Gastroesophageal sphincter (tissue), 4 donors: ENCODE measurements at regions not wholly inside any gene's neighbourhood (a gene's known extent, or its start where the extent isn't known, plus 50 kb on each side); places are given as distances from the start of the nearest gene placed in this dataset.

ENCODE experiments used
- ATAC-seq: fragments of 150-250 bp; one replicate; pipeline ENCODE4 v1.9.1; 2016; ENCODE audit warnings: mild to moderate bottlenecking, moderate library complexity
- H3K27ac ChIP-seq, 4 donors: fragments of 200-600 bp; sonication (generic) in 3 of 4; 1 replicate in 3 of 4; 2 replicates in 1 of 4; pipeline ENCODE4 v1.5.1; 2016 to 2019
- H3K27me3 ChIP-seq: fragments of 200-600 bp; sonication (generic); one replicate; pipeline ENCODE4 v1.5.1; 2019
- H3K36me3 ChIP-seq, 2 donors: fragments of 200-600 bp; sonication (generic); one replicate each; pipeline ENCODE4 v1.5.1; 2019; ENCODE audit warnings: control low read depth in 1 of 2
- H3K4me1 ChIP-seq, 3 donors: fragments of 200-600 bp; sonication (generic); 1 replicate in 2 of 3; 2 replicates in 1 of 3; pipeline ENCODE4 v1.5.1; 2016 to 2019; ENCODE audit warnings: control low read depth in 2 of 3
- H3K4me3 ChIP-seq, 2 donors: fragments of 200-600 bp; sonication (generic); one replicate each; pipeline ENCODE4 v1.5.1; 2019; ENCODE audit warnings: mild to moderate bottlenecking in 1 of 2, moderate library complexity in 1 of 2
- H3K9me3 ChIP-seq, 3 donors: fragments of 200-600 bp; sonication (generic); one replicate each; pipeline ENCODE4 v1.5.1; 2017 to 2019; ENCODE audit warnings: control low read depth in 2 of 3
- CTCF ChIP-seq, 4 experiments: fragments of 200-600 bp in 2 of 4; fragments of 450-650 bp in 2 of 4; sonication (generic) in 1 of 4; IDR thresholded peaks; one replicate each; pipeline ENCODE4 v1.5.1; 2017 to 2019; ENCODE audit warnings: antibody characterized with exemption in 4 of 4, mild to moderate bottlenecking in 2 of 4, moderate library complexity in 2 of 4
- EP300 ChIP-seq: sonication (generic); formaldehyde crosslinking; IDR thresholded peaks from one replicate; pipeline ENCODE4 v1.6.1; 2017; ENCODE audit warnings: antibody characterized with exemption, mild to moderate bottlenecking
- POLR2A ChIP-seq, 2 donors: fragments of 450-650 bp; IDR thresholded peaks; one replicate each; pipeline ENCODE4 v1.6.1; 2017; ENCODE audit warnings: antibody characterized with exemption in 2 of 2, mild to moderate bottlenecking in 2 of 2, moderate library complexity in 1 of 2
- POLR2AphosphoS5 ChIP-seq: sonication (generic); formaldehyde crosslinking; IDR thresholded peaks from one replicate; pipeline ENCODE4 v1.6.1; 2017; ENCODE audit warnings: antibody characterized with exemption
- WGBS, 2 donors: methylation state at CpG; one replicate each; pipeline ENCODE4 v1.1.5; 2018; ENCODE audit warnings: low coverage in 1 of 2; 5-methylcytosine and 5-hydroxymethylcytosine counted together

DNA sequence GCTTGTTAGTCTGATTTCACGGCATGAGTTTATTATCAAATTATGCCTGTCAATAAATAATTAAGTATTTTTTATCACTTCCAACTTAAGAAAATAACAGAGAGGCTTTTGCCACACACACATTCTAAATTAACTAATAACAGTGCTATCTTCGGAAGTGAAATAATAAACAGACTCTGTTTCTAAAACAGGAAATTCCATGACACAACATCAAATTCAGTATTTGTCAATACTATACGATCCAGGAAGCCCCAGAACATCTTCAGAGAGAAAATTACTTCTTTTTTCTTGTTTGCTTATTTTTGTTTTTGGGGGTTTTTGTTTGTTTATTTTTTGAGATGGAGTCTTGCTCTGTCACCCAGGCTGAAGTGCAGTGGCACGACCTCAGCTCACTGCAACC lies 150.7 kb upstream of the PRDM1 start:
- no peaks in the 10 kb centered on the region for H3K4me1 ChIP-seq
- no peaks in the 10 kb centered on the region for H3K27me3 ChIP-seq
- ATAC-seq: no peak
- H3K36me3 ChIP-seq: no peaks in the 10 kb centered on the region
- H3K27ac ChIP-seq: no peak overlapping the region
- no peaks in the 10 kb centered on the region for H3K9me3 ChIP-seq
- TF ChIP-seq POLR2A (IDR thresholded peaks at IDR 0.05): no peak
- 75 to 76% methylated on average over 3 to 4 of the region's 4 CpGs for WGBS, 2 donors
- H3K4me3 ChIP-seq: no peak overlapping the region

DNA sequence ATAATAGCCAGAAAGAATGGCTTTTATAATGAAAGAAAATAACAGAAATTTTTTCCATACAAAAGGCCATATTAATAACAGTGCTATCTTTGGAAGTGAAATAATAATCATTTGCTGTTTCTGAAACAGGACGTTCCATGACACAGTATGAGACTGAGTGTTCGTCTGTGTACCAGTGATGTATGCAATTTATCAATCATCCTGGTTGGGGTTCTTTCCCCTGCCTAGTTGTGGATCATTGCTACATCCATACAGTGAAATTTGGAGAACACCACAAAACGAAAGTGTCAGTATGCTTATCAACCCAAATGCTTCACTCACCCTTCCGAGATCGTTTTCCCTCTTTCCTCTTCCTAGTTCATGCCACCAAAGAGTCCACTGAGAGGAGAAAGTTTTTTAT lies 151.4 kb upstream of the PRDM1 start:
- Histone ChIP-seq H3K27me3 (no peaks in the 10 kb centered on the region), H3K36me3 (no peaks in the 10 kb centered on the region), H3K4me1 (no peaks in the 10 kb centered on the region), H3K9me3 (no peaks in the 10 kb centered on the region), H3K4me3 (no peak overlapping the region), H3K27ac (no peak overlapping the region)
- TF ChIP-seq EP300 (no peak), POLR2AphosphoS5 (no peak), CTCF (IDR thresholded peaks at IDR 0.05) (no peak), POLR2A (IDR thresholded peaks at IDR 0.05) (no peak)
- 79 to 84% methylated on average over 3 to 5 of the region's 5 CpGs for WGBS, 2 donors
- ATAC-seq: no peak

- H3K4me3 ChIP-seq: no peak overlapping the region
- 80 to 88% methylated on average over 2 of the region's 2 CpGs for WGBS, 2 donors
- no peak for ATAC-seq
Measured at GRCh38 chr6:105932440-105932839, 153.7 kb upstream of the PRDM1 start.

DNA sequence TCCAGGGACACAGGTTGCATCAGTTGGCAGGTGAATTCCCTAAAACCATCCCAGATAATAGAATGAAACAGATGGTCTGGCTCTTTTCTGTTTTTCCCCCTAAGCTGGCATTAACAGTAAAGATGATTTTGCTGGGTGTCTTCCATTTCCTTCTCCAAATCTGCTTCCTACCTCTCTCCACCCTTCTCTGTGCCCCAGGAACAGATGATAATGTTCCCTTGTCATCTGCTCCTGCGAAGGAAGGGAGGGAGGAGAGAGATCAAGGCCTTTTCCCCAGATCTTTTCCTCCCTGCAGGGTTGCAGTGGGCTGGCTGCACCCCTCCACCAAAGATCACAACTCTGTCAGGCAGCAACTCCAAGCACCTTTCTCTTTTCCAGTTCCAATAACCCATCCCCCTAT lies 156.5 kb upstream of the PRDM1 start:
- Histone ChIP-seq H3K4me3 (no peak overlapping the region), H3K27ac (no peak overlapping the region), H3K4me1 (no peaks in the 10 kb centered on the region), H3K27me3 (no peaks in the 10 kb centered on the region), H3K9me3 (no peaks in the 10 kb centered on the region), H3K36me3 (no peaks in the 10 kb centered on the region)
- 71% methylated on average over 1 of the region's 1 CpG; no CpG with 5 or more reads in 1 of the 2 donors for WGBS, 2 donors
- no peak for ATAC-seq
- TF ChIP-seq EP300 (no peak), POLR2A (IDR thresholded peaks at IDR 0.05) (no peak), CTCF (IDR thresholded peaks at IDR 0.05) (no peak), POLR2AphosphoS5 (no peak)

More at GRCh38 chr6:105932440-105932839, 153.7 kb upstream of the PRDM1 start:
- Histone ChIP-seq H3K36me3 (no peaks in the 10 kb centered on the region), H3K27ac (no peak overlapping the region), H3K4me1 (no peaks in the 10 kb centered on the region), H3K9me3 (no peaks in the 10 kb centered on the region), H3K27me3 (no peaks in the 10 kb centered on the region)
- TF ChIP-seq POLR2A (IDR thresholded peaks at IDR 0.05) (no peak), EP300 (no peak), POLR2AphosphoS5 (no peak), CTCF (IDR thresholded peaks at IDR 0.05) (no peak)

GRCh38 chr6:105926318-105926717 lies 159.8 kb upstream of the PRDM1 start:
- TF ChIP-seq POLR2A (IDR thresholded peaks at IDR 0.05) (no peak), POLR2AphosphoS5 (no peak), CTCF (IDR thresholded peaks at IDR 0.05) (no peak), EP300 (no peak)
- H3K27me3 ChIP-seq: no peaks in the 10 kb centered on the region
- WGBS, 2 donors: 21% methylated on average over 1 of the region's 1 CpG; no CpG with 5 or more reads in 1 of the 2 donors
- no peaks in the 10 kb centered on the region for H3K36me3 ChIP-seq
- H3K27ac ChIP-seq: no peak overlapping the region
- no peak overlapping the region for H3K4me3 ChIP-seq
- H3K4me1 ChIP-seq: no peaks in the 10 kb centered on the region
- H3K9me3 ChIP-seq: no peaks in the 10 kb centered on the region
- no peak for ATAC-seq
